Amniotic stem cell (primary cell): ENCODE measurements at regions not wholly inside any gene's neighbourhood (a gene's known extent, or its start where the extent isn't known, plus 50 kb on each side); places are given as distances from the start of the nearest gene placed in this dataset.
"Not testable (repeated sequence)": the region's sequence is repeated elsewhere in the genome, so short reads cannot be mapped to it uniquely, and the experiment has no call there.

ENCODE experiments used
- DNase-seq: peaks from one replicate; lab custom pipeline; 2025; lab: John Stamatoyannopoulos, UW

GRCh38 chr1:178642282-178642681 is 82.8 kb upstream of the RALGPS2 start:
- no peak for DNase-seq

- DNase-seq, result no peak
Measured at GRCh38 chr1:178643349-178643748, 81.7 kb upstream of the RALGPS2 start.

GRCh38 chr1:178643831-178644230 is 81.2 kb upstream of the RALGPS2 start:
- no peak for DNase-seq

- no peak for DNase-seq
Measured at GRCh38 chr1:178644308-178645120, 80.5 kb upstream of the RALGPS2 start.

- no peak for DNase-seq
Measured at GRCh38 chr1:178645157-178645807, 79.8 kb upstream of the RALGPS2 start.

GRCh38 chr1:178645808-178646200 is 79.2 kb upstream of the RALGPS2 start:
- DNase-seq, result no peak

GRCh38 chr1:178646821-178647220 is 78.2 kb upstream of the RALGPS2 start:
- DNase-seq, result no peak

GRCh38 chr1:178648151-178648550 is 76.9 kb upstream of the RALGPS2 start:
- no peak for DNase-seq

- no peak for DNase-seq
Measured at GRCh38 chr1:178649582-178650350, 75.3 kb upstream of the RALGPS2 start.

GRCh38 chr1:178650934-178651511 is 74.0 kb upstream of the RALGPS2 start:
- DNase-seq, result no peak

GRCh38 chr1:178651742-178652141 is 73.3 kb upstream of the RALGPS2 start:
- DNase-seq, result no peak

- DNase-seq, result no peak
Measured at GRCh38 chr1:178652506-178653490, 72.2 kb upstream of the RALGPS2 start.

- no peak for DNase-seq
Measured at GRCh38 chr1:178659789-178660208, 65.2 kb upstream of the RALGPS2 start.

GRCh38 chr1:178660461-178660860 is 64.6 kb upstream of the RALGPS2 start:
- no peak for DNase-seq

- no peak for DNase-seq
Measured at GRCh38 chr1:178664278-178664677, 60.8 kb upstream of the RALGPS2 start.

GRCh38 chr1:178665579-178665978 is 59.5 kb upstream of the RALGPS2 start:
- DNase-seq, result no peak

GRCh38 chr1:178666891-178667290 is 58.2 kb upstream of the RALGPS2 start:
- not testable (repeated sequence) for DNase-seq

GRCh38 chr1:178672434-178672833 is 52.6 kb upstream of the RALGPS2 start:
- no peak for DNase-seq

- DNase-seq, result not testable (repeated sequence)
Measured at GRCh38 chr1:178674559-178674958, 50.5 kb upstream of the RALGPS2 start.
